ENCODE measurements at regions not wholly inside any gene's neighbourhood (a gene's known extent, or its start where the extent isn't known, plus 50 kb on each side); places are given as distances from the start of the nearest gene placed in this dataset.

DNA sequence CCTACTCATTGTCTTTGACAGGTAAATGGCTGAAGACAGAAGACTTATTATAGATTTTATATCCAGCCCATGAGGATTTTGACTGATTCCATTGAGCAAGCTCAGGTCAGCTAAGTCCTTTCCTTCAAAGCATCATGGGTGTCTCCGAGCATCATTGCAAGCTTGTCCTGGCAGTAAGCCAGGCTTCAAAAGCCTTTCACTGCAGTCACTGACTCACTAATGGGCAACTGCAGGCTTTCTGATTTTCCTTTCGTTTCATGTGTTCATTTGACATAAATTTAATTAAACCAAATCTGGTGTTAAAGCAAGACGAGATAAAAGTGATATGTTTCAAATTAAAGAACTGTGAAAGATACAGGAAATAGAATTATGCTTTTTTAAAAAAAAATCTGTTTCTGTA lies 426.2 kb downstream of the ANXA1 start:
- TF ChIP-seq, protein P1, sequence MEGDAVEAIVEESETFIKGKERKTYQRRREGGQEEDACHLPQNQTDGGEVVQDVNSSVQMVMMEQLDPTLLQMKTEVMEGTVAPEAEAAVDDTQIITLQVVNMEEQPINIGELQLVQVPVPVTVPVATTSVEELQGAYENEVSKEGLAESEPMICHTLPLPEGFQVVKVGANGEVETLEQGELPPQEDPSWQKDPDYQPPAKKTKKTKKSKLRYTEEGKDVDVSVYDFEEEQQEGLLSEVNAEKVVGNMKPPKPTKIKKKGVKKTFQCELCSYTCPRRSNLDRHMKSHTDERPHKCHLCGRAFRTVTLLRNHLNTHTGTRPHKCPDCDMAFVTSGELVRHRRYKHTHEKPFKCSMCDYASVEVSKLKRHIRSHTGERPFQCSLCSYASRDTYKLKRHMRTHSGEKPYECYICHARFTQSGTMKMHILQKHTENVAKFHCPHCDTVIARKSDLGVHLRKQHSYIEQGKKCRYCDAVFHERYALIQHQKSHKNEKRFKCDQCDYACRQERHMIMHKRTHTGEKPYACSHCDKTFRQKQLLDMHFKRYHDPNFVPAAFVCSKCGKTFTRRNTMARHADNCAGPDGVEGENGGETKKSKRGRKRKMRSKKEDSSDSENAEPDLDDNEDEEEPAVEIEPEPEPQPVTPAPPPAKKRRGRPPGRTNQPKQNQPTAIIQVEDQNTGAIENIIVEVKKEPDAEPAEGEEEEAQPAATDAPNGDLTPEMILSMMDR (IDR thresholded peaks at IDR 0.05), result no peak
- intact Hi-C loops (cut with micrococcal nuclease), result no loop called here
- Mint-ChIP-seq H3K27me3 (ENCODE audit: low read depth in 3 of 3) (no peaks in the 10 kb centered on the region), H3K36me3 (no peaks in the 10 kb centered on the region), H3K4me1 (no peaks in the 10 kb centered on the region), H3K27ac (no peak overlapping the region), H3K9me3 (peaks cover 0 to 3% (median 0%) of the 10 kb centered on the region in 7 donors), H3K4me3 (no peak overlapping the region)
- DNase-seq, result no peak
- H3K27me3 ChIP-seq (ENCODE audit: control insufficient read depth in 2 of 2, insufficient read depth in 2 of 2, low read length in 2 of 2), result no peaks in the 10 kb centered on the region
- H3K4me3 ChIP-seq (replicated peaks in 1 of 3; ENCODE audit: low read depth in 2 of 3, low read length in 3 of 3), result no peak overlapping the region
- no peak overlapping the region for H3K9ac ChIP-seq (ENCODE audit: insufficient read depth, low read length, poor library complexity, severe bottlenecking)
- no peaks in the 10 kb centered on the region for H3K9me3 ChIP-seq (replicated peaks in 1 of 2; ENCODE audit: control insufficient read depth in 1 of 2, insufficient read depth in 1 of 2, low read length in 2 of 2)
- no peak overlapping the region for H3K27ac ChIP-seq (ENCODE audit: low read depth in 1 of 2, low read length in 2 of 2)
- no peaks in the 10 kb centered on the region for H3K79me2 ChIP-seq (ENCODE audit: insufficient read depth, low read length)
- H3K4me1 ChIP-seq (ENCODE audit: control insufficient read depth in 1 of 2, insufficient read depth in 2 of 2, low read length in 2 of 2), result no peaks in the 10 kb centered on the region
- WGBS (ENCODE audit: insufficient coverage), result 91% methylated on average over 1 of the region's 3 CpGs
- no peak overlapping the region for H3K4me2 ChIP-seq (replicated peaks; ENCODE audit: extremely low read depth, low read length, poor library complexity, severe bottlenecking)
- no peak overlapping the region for H2AFZ ChIP-seq (ENCODE audit: insufficient read depth, low read depth, low read length, poor library complexity, severe bottlenecking)
- H3K36me3 ChIP-seq (replicated peaks in 1 of 2; ENCODE audit: control insufficient read depth in 1 of 2, insufficient read depth in 2 of 2, low read length in 2 of 2), result no peaks in the 10 kb centered on the region
- H4K20me1 ChIP-seq (ENCODE audit: insufficient read depth, low read length), result no peaks in the 10 kb centered on the region

DNA sequence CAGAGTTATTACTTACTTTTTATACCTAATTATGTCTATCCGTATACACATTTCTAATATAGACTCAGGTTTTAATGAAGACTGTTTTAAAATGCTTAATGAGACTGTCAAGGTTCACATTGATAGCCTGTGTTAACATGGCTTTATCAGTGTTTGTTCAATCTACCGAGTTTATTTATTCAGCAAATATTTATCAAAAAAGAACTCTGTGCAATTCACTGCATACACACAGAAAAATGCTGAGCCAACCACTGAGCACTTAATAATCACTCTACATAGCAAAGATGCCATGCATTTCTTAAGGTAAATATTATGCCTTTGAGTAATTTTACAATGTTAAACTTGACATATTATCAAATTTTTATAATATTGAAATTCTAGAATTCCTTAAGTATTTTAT lies 428.2 kb downstream of the ANXA1 start:
- H3K36me3 Mint-ChIP-seq, result no peaks in the 10 kb centered on the region
- intact Hi-C loops (cut with micrococcal nuclease), result no loop called here

More for the DNA sequence above, 428.2 kb downstream of the ANXA1 start:
- no peak overlapping the region for H2AFZ ChIP-seq (ENCODE audit: insufficient read depth, low read depth, low read length, poor library complexity, severe bottlenecking)
- no peaks in the 10 kb centered on the region for H3K79me2 ChIP-seq (ENCODE audit: insufficient read depth, low read length)
- no peak overlapping the region for H3K27ac ChIP-seq (ENCODE audit: low read depth in 1 of 2, low read length in 2 of 2)
- no peak overlapping the region for H3K4me2 ChIP-seq (replicated peaks; ENCODE audit: extremely low read depth, low read length, poor library complexity, severe bottlenecking)
- H3K27me3 ChIP-seq (ENCODE audit: control insufficient read depth in 2 of 2, insufficient read depth in 2 of 2, low read length in 2 of 2), result no peaks in the 10 kb centered on the region
- no peak overlapping the region for H3K9ac ChIP-seq (ENCODE audit: insufficient read depth, low read length, poor library complexity, severe bottlenecking)
- H3K27me3 Mint-ChIP-seq (ENCODE audit: low read depth in 3 of 3), result no peaks in the 10 kb centered on the region
- H3K27ac Mint-ChIP-seq, result no peak overlapping the region
- no peak overlapping the region for H3K4me3 ChIP-seq (replicated peaks in 1 of 3; ENCODE audit: low read depth in 2 of 3, low read length in 3 of 3)
- H3K9me3 ChIP-seq (replicated peaks in 1 of 2; ENCODE audit: control insufficient read depth in 1 of 2, insufficient read depth in 1 of 2, low read length in 2 of 2), result no peaks in the 10 kb centered on the region
- no peaks in the 10 kb centered on the region for H3K36me3 ChIP-seq (replicated peaks in 1 of 2; ENCODE audit: control insufficient read depth in 1 of 2, insufficient read depth in 2 of 2, low read length in 2 of 2)
- H3K4me3 Mint-ChIP-seq, result no peak overlapping the region
- H3K4me1 Mint-ChIP-seq, result no peaks in the 10 kb centered on the region
- H3K4me1 ChIP-seq (ENCODE audit: control insufficient read depth in 1 of 2, insufficient read depth in 2 of 2, low read length in 2 of 2), result no peaks in the 10 kb centered on the region
- no peak for DNase-seq
- TF ChIP-seq, protein P1 (IDR thresholded peaks at IDR 0.05), result no peak
- no CpG with 5 or more reads among the region's 2 CpGs for WGBS (ENCODE audit: insufficient coverage)
- peaks cover 0 to 3% (median 0%) of the 10 kb centered on the region in 7 donors for H3K9me3 Mint-ChIP-seq
- no peaks in the 10 kb centered on the region for H4K20me1 ChIP-seq (ENCODE audit: insufficient read depth, low read length)

Measured in CD14-positive monocyte (primary cell).